HCT116 (cell line): ENCODE measurements at regions not wholly inside any gene's neighbourhood (a gene's known extent, or its start where the extent isn't known, plus 50 kb on each side); places are given as distances from the start of the nearest gene placed in this dataset.

ENCODE experiments used
- ATAC-seq: fragments of 200-7000 bp; cut with Tn5 transposase; 2 replicates; pipeline ENCODE4 v1.9.1; 2020; ENCODE audit warnings: mild to moderate bottlenecking, moderate library complexity
- BruUV-seq: library from RNA; stranded (reverse); fragments of 400-500 nt; replicated peaks from 2 replicates; lab custom pipeline; 2021; lab: Mats Ljungman, UMichigan
- CTCF ChIA-PET: fragments of 300-600 bp; sonication (Branson Sonifier 250); formaldehyde crosslinking; loops from one replicate; lab custom pipeline; 2021; ENCODE audit warnings: antibody characterized with exemption; lab: Charles Lee
- POLR2A ChIA-PET: fragments of 300-600, 350-600 bp; sonication (Branson Sonifier 250); formaldehyde crosslinking; loops from one replicate; lab custom pipeline; 2021; ENCODE audit warnings: antibody characterized with exemption; lab: Charles Lee
- RAD21 ChIA-PET, 2 experiments: fragments of 300-600 bp; sonication (Branson Sonifier 250); formaldehyde crosslinking; loops; one replicate each; lab custom pipeline; 2023; ENCODE audit warnings: low total read pairs in 2 of 2; ENCODE audit not compliant: uncharacterized antibody in 2 of 2, unreplicated experiment in 2 of 2, low non-redundant PET in 1 of 2; lab: Charles Lee
- DNase-seq: peaks from one replicate; pipeline ENCODE4 v3.0.0-alpha.2; 2010; ENCODE audit warnings: low read depth, low spot score
- H2AFZ ChIP-seq: fragments of 200-600 bp; shearing (Covaris generic), sonication (generic); 2 replicates; pipeline ENCODE4 v1.6.1; 2017; ENCODE audit warnings: low read depth, mixed run types, mixed read lengths, antibody characterized with exemption, low read length; ENCODE audit not compliant: poor library complexity, severe bottlenecking
- H3K27ac ChIP-seq: 2 replicates; pipeline ENCODE4 v1.5.1; 2012; ENCODE audit warnings: low read depth, low read length
- H3K27me3 ChIP-seq: fragments of 200-600 bp; sonication (generic); 2 replicates; pipeline ENCODE4 v1.6.1; 2016; ENCODE audit warnings: mixed run types, low read length, mixed read lengths; ENCODE audit not compliant: insufficient read depth
- H3K36me3 ChIP-seq, 2 experiments: fragments of 200-500 bp in 1 of 2; fragments of 200-600 bp in 1 of 2; sonication (Bioruptor generic) in 1 of 2; sonication (generic) in 1 of 2; 2 replicates each; pipeline versions ENCODE4 v1.5.1 to v1.6.1; 2014 to 2016; ENCODE audit warnings: low read length in 2 of 2, inconsistent platforms in 1 of 2, mixed read lengths in 1 of 2, mixed run types in 1 of 2; ENCODE audit not compliant: insufficient read depth in 2 of 2, control insufficient read depth in 1 of 2
- H3K4me1 ChIP-seq, 2 experiments: fragments of 200-600 bp in 1 of 2; sonication (generic) in 1 of 2; 2 replicates each; pipeline versions ENCODE4 v1.5.1 to v1.6.1; 2012 to 2017; ENCODE audit warnings: low read length in 2 of 2, inconsistent platforms in 1 of 2, mild to moderate bottlenecking in 1 of 2, mixed read lengths in 1 of 2, mixed run types in 1 of 2, moderate library complexity in 1 of 2; ENCODE audit not compliant: insufficient read depth in 2 of 2, control insufficient read depth in 1 of 2
- H3K4me2 ChIP-seq: fragments of 200-600 bp; sonication (generic); 2 replicates; pipeline ENCODE4 v1.6.1; 2017; ENCODE audit warnings: mixed run types, low read length, mixed read lengths
- H3K4me3 ChIP-seq, 2 experiments: fragments of 200-600 bp in 1 of 2; sonication (generic) in 1 of 2; replicated peaks in 1 of 2; 2 replicates each; pipeline ENCODE4 v1.5.1; 2011 to 2016; ENCODE audit warnings: low read length in 2 of 2, control low read depth in 1 of 2, low read depth in 1 of 2, mild to moderate bottlenecking in 1 of 2, mixed read lengths in 1 of 2, mixed run types in 1 of 2
- H3K79me2 ChIP-seq: fragments of 200-600 bp; sonication (generic); 2 replicates; pipeline ENCODE4 v1.6.1; 2017; ENCODE audit warnings: mild to moderate bottlenecking, mixed run types, low read length, moderate library complexity, mixed read lengths; ENCODE audit not compliant: insufficient read depth
- H3K9ac ChIP-seq: fragments of 200-600 bp; sonication (generic); 2 replicates; pipeline ENCODE4 v1.6.1; 2016; ENCODE audit warnings: low read length, mixed read lengths
- H3K9me2 ChIP-seq: fragments of 200-600 bp; sonication (generic), shearing (Covaris generic); 2 replicates; pipeline ENCODE4 v1.6.1; 2017; ENCODE audit warnings: mixed run types, mild to moderate bottlenecking, moderate library complexity; ENCODE audit not compliant: insufficient read depth
- H3K9me3 ChIP-seq, 2 experiments: fragments of 200-500 bp in 1 of 2; fragments of 200-600 bp in 1 of 2; sonication (Bioruptor generic) in 1 of 2; sonication (generic) in 1 of 2; 2 replicates each; pipeline ENCODE4 v1.6.1; 2014 to 2017; ENCODE audit warnings: low read length in 2 of 2, mixed read lengths in 2 of 2, inconsistent platforms in 1 of 2, low read depth in 1 of 2, mild to moderate bottlenecking in 1 of 2, mixed run types in 1 of 2, moderate library complexity in 1 of 2; ENCODE audit not compliant: control insufficient read depth in 1 of 2, insufficient read depth in 1 of 2
- H4K20me1 ChIP-seq: fragments of 200-600 bp; sonication (generic), shearing (Covaris generic); 2 replicates; pipeline ENCODE4 v1.6.1; 2017; ENCODE audit warnings: mixed run types, mild to moderate bottlenecking, moderate library complexity; ENCODE audit not compliant: insufficient read depth
- ATF3 ChIP-seq: IDR thresholded peaks from 2 replicates; pipeline ENCODE4 v1.6.1; 2012
- CBX3 ChIP-seq: IDR thresholded peaks from 2 replicates; pipeline ENCODE4 v1.6.1; 2012; ENCODE audit warnings: low read depth
- CEBPB ChIP-seq: IDR thresholded peaks from 2 replicates; pipeline ENCODE4 v1.6.1; 2012; ENCODE audit warnings: low read depth
- CTCF ChIP-seq, 3 experiments: fragments of 200-600 bp in 1 of 3; sonication (generic) in 1 of 3; IDR thresholded peaks in 2 of 3; conservative IDR thresholded peaks in 1 of 3; 2 replicates each; pipeline ENCODE4 v1.5.1; 2012 to 2017; ENCODE audit warnings: low read depth in 2 of 3, low read length in 2 of 3, antibody characterized with exemption in 1 of 3, borderline replicate concordance in 1 of 3, control low read depth in 1 of 3, mild to moderate bottlenecking in 1 of 3, mixed read lengths in 1 of 3, mixed run types in 1 of 3, moderate library complexity in 1 of 3; ENCODE audit not compliant: insufficient read depth in 1 of 3
- EGR1 ChIP-seq: IDR thresholded peaks from 2 replicates; pipeline ENCODE4 v1.6.1; 2012; ENCODE audit warnings: low read depth
- EZH2phosphoT487 ChIP-seq: fragments of 200-600 bp; IDR thresholded peaks from 2 replicates; pipeline ENCODE4 v1.6.1; 2018; ENCODE audit warnings: antibody characterized with exemption, borderline replicate concordance
- POLR2A ChIP-seq: IDR thresholded peaks from 2 replicates; pipeline ENCODE4 v1.7.0; 2011; ENCODE audit warnings: borderline replicate concordance; ENCODE audit not compliant: insufficient read depth, insufficient read length; ENCODE audit errors: extremely low read depth
- POLR2AphosphoS5 ChIP-seq: IDR thresholded peaks from 2 replicates; pipeline ENCODE4 v1.6.1; 2011; ENCODE audit warnings: mild to moderate bottlenecking, low read depth, low read length, moderate library complexity
- RAD21 ChIP-seq: IDR thresholded peaks from 2 replicates; pipeline ENCODE4 v1.6.1; 2012; ENCODE audit warnings: low read depth, mild to moderate bottlenecking
- REST ChIP-seq: IDR thresholded peaks from 2 replicates; pipeline ENCODE4 v1.6.1; 2012; ENCODE audit warnings: low read depth
- SIN3A ChIP-seq: IDR thresholded peaks from 2 replicates; pipeline ENCODE4 v1.6.1; 2012; ENCODE audit warnings: low read depth
- SP1 ChIP-seq: IDR thresholded peaks from 2 replicates; pipeline ENCODE4 v1.6.1; 2012; ENCODE audit warnings: low read depth
- SRF ChIP-seq: IDR thresholded peaks from 2 replicates; pipeline ENCODE4 v1.6.1; 2012; ENCODE audit warnings: low read depth
- TCF7L2 ChIP-seq: IDR thresholded peaks from 2 replicates; pipeline ENCODE4 v1.7.0; 2011; ENCODE audit warnings: borderline replicate concordance, inconsistent platforms; ENCODE audit not compliant: insufficient read depth, insufficient read length; ENCODE audit errors: extremely low read depth
- YY1 ChIP-seq: IDR thresholded peaks from 2 replicates; pipeline ENCODE4 v1.6.1; 2011; ENCODE audit warnings: low read length, low read depth, moderate library complexity, mild to moderate bottlenecking; ENCODE audit not compliant: insufficient replicate concordance; ENCODE audit errors: extremely low read depth
- ZBTB33 ChIP-seq: IDR thresholded peaks from 2 replicates; pipeline ENCODE4 v1.6.1; 2011; ENCODE audit warnings: mild to moderate bottlenecking, low read length, moderate library complexity; ENCODE audit not compliant: insufficient replicate concordance; ENCODE audit errors: extremely low read depth
- ZFX ChIP-seq: fragments of 450-650 bp; IDR thresholded peaks from 2 replicates; pipeline ENCODE4 v1.6.1; 2017
- ZNF274 ChIP-seq: fragments of 200-500 bp; sonication (Bioruptor generic); IDR thresholded peaks from 2 replicates; pipeline ENCODE4 v1.6.1; 2014; ENCODE audit warnings: mild to moderate bottlenecking, low read depth, low read length, inconsistent platforms
- intact Hi-C: fragments of 100-400 bp; cut with micrococcal nuclease; formaldehyde crosslinking; loops from 2 replicates; pipeline ENCODE4 v1.10.0; 2022

GRCh38 chr3:182715006-182715405, 78.3 kb upstream of the ATP11B start:
- ChIA-PET POLR2A (no interaction called here), CTCF (interaction anchor here (1.0 to 2.3 kb wide), 11 partner anchors 77 to 670 kb away, joined by 3 to 23 read pairs (median 5); no protein-coding TSS in a partner anchor), RAD21 (interaction anchor here in 1 of 2 experiments (1.3 kb wide), 1 partner anchor 123 kb away, joined by 5 read pairs; no protein-coding TSS in a partner anchor)
- TF ChIP-seq YY1 (no peak), ZBTB33 (no peak), RAD21 (no peak), CTCF (IDR thresholded peaks at IDR 0.05 in 2 of 3, conservative IDR thresholded peaks at IDR 0.05 in 1 of 3; ENCODE audit: borderline replicate concordance in 1 of 3, insufficient read depth in 1 of 3, low read depth in 2 of 3, low read length in 2 of 3) (no peak), CBX3 (no peak), REST (no peak), POLR2A (no peak), ZNF274 (no peak), EZH2phosphoT487 (no peak), EGR1 (no peak), ZFX (no peak), CEBPB (no peak), ATF3 (no peak), SRF (no peak), SP1 (no peak), POLR2AphosphoS5 (no peak), SIN3A (no peak), TCF7L2 (no peak)
- H3K4me3 ChIP-seq, result no peak overlapping the region
- H3K9me3 ChIP-seq, result no peaks in the 10 kb centered on the region
- BruUV-seq, result no TSS peak
- ATAC-seq (no peak), DNase-seq (no peak)
- no peaks in the 10 kb centered on the region for H3K9me2 ChIP-seq
- no peaks in the 10 kb centered on the region for H3K36me3 ChIP-seq
- intact Hi-C loops, result loop anchor here (2.0 to 10.0 kb wide), 2 partner anchors 470 to 668 kb away; no protein-coding TSS in a partner anchor
- no peaks in the 10 kb centered on the region for H4K20me1 ChIP-seq
- H3K27me3 ChIP-seq, result no peaks in the 10 kb centered on the region
- no peak overlapping the region for H3K27ac ChIP-seq
- no peaks in the 10 kb centered on the region for H3K79me2 ChIP-seq
- no peak overlapping the region for H3K4me2 ChIP-seq
- H3K4me1 ChIP-seq, result no peaks in the 10 kb centered on the region
- no peak overlapping the region for H2AFZ ChIP-seq
- no peak overlapping the region for H3K9ac ChIP-seq
